NCI-H226 (cell line): ENCODE measurements at regions not wholly inside any gene's neighbourhood (a gene's known extent, or its start where the extent isn't known, plus 50 kb on each side); places are given as distances from the start of the nearest gene placed in this dataset.
"Not testable (repeated sequence)": the region's sequence is repeated elsewhere in the genome, so short reads cannot be mapped to it uniquely, and the experiment has no call there.

Experiments
- DNase-seq: peaks from one replicate; pipeline ENCODE4 v3.0.0-alpha.2; 2015

DNA sequence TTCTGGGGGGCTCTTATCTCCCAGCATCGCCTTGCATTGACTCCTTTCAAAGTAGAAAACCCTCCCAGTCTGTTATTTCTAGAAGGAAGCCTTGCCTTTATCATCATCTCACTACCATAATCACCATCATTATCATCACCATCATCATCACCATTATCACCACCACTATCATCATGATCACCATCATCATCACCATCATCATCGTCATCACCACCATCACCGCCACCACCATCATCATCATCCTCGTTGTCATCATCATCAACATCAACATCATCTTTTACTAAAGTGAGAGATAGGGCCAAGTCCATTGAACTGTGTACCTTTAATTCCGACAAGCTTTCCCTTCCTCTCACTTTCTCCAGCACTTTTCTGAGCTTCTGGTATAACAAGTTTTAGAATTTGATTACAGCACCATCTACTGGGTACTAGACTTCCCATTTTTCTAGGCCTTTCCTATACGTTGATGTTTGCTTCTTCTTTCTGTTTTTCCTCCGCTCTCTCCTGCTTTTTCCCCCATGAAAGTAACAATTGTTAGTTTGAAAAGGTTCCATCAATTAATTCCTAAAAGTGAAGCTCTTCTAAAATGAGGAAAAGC, 226.4 kb downstream of the BUB3 start:
- no peak for DNase-seq

DNA sequence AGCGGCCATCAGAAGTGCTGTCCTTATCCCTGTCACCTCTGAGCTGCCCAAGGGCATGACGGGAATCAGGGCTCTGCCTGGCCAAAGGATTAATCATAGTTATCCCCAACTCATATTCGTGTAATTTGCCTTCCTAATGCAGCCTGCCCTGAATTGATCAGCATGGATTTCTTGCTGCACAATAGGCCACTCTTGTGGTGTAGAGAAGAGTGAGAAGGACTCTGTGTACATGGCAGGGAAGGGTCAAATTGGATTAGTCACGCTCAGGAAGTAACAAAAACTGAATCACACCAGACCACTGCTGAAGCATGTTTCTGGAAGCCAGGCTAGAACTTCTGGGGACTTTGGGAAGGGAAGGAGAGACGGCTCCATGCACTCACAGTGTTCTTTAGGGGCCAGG, 227.0 kb downstream of the BUB3 start:
- no peak for DNase-seq

DNA sequence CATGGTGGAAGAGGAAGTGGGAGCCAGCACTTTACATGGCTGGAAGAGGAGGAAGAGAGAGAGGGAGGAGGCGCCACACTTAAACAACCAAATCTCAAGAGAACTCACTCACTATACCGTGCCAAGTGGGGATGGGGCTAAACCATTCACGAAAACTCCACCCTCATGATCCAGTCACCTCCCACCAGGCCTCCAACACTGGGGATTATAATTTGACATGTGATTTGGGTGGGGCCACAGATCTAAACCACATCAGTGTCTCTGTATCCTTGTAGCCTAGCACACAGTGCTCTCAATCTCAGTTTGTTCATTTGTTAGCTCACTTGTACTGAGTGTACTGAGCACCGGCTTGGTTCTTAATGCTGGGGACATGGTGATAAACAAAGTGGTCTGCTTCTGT, 228.3 kb downstream of the BUB3 start:
- DNase-seq, result no peak

DNA sequence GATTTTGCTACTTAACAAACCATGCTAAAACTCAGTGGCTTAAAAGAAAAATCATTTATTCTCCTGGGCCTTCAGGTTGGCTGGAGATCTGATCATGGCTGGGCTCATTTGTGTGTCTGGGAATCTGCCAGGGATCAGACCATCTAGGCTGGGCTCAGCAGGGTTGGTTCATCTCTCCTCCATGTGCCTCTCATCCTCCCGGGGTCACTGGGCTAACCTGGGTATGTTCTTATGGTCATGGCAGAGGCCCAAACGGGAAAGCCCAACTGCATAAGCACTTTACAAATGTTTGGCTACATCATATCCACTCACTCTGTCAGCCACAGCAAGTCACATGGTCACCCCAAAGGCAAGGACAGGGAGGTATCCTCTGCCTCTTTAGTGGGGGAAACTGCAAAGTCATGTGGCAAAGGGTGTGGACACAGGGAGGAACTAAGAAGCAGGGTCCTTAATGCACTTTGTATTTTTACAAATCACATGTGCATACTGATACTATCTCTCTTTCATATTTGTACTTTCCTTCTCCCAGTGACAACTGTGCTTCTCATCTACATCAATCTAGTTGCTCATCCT, 231.4 kb downstream of the BUB3 start:
- DNase-seq, result no peak

DNA sequence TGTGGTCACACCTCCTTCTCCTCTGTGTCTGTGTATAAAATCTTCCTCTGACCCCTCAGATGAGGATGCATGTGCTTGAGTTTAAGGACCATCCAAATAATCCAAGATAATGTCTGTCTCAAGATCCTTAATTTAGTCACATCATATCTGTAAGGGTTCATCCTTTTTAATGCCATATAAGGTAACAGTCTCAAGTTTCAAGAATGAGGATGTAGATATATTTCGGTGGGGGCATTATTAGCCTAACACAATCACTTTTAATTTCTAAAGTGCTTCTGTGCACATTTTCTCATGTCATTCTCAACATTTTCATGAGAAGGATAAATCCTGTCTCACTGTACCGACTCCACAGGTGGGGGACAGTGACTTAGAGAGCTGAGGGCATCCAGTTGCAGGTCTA, 235.3 kb downstream of the BUB3 start:
- no peak for DNase-seq

DNA sequence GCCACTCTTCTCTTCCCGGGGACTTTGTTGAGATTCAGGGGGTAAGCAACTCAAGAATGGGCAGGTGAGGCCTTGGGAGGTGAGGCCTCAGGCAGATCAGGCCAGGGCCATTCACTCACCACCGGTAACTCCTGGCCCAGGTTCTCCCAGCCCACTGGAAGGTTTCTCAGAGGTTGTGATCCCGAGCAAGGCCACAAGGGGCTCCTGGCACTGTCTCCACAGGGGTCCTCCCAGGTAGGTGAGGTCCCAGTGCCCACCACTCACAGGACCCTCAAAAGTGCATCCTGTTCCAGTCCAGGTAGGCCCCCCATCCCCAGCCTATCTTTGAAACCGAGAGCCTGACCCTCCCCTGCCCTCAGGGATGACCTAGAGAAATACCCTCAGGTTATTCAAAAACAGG, 236.1 kb downstream of the BUB3 start:
- no peak for DNase-seq

DNA sequence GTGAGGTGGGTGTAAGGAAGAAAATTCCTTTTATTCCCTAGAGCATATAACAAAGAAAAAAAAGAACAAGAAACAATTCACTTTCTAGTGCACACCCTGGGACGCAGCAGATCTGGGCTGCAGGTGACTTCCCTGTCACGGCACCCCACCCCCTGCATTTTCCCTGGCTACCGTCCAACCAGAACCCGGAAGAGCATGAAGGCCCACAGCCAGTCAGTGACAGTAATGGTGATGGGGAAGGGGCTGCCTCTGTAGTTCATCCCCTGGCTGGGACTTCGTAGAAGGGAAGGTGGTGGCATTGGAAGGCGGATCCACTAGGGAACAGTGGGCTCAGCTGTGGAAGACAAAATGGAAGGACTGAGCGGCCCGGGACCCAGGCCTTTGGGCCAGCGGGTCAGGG, 236.7 kb downstream of the BUB3 start:
- no peak for DNase-seq

DNA sequence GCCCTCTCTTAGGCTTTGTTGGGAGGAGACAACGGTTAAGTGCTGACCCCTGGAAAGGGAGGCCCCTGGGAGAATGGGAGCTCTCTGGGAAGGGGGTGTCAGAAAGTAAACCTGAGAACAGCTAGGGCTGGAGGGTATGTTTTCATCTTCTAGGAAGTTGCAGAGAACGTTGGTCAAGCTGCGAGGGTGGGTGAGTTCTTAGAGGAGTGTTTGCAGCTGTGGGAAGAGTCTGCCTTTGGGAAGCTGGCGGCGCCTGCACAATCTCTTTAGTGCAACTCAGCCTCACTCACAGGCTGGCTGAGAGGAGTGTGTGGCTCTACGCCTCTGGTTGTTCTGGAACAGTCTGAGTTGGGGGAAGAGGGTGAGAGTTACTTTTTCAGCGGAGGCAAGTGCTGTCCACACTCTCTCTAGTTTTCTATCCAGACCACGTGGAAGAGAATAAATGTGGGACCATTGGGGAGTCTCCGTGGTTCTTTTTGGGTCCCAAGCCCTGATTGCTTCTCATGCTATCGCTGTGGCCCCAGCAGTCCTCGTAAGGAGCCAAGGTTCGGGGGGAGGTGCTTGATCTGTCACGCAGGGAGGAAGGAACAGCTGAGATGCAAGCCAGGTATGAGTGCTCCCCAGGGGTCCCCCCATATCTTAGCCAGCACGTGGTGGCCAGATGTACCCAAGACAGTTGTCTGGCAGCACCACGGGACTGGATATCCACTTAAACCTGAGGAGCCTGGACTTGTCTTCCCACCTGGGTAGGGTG, 237.2 kb downstream of the BUB3 start:
- DNase-seq, result no peak

DNA sequence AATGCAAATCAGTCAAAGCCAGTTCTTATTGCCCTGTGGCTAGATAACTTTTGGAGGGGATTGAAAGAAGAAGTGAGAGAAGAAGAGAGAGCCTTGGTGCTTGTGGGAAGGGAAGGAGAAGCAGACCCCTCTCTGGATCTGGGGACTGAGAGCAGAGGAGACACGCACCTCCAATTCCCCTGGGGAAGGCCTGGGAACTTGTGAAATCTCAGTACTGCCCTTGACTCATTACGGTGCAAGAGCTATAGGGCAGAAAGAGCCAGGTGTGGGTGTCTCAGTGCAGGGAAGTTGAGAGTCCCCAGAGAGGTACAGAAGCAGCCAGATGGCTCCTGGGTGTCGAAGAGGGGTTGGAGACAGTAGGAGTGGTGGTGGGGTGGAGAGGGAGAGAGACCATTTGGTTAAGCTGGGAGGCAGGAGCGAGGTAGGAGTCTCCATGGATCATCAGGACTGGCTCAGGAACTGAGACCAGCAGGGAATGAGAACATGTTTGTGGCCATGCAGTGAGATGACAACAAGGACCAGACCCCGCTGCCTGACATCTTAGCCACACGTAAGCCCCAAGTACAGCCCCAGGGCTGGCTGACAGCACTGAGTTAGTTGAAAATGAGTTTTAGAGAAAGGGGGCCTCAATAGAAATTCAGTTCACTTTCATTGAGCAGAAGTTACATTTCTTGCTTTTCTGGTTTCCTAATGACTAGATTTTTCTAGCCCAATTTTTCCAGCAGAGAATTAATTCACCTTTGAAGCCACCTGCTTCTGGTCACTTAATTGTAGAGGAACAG, 238.2 kb downstream of the BUB3 start:
- no peak for DNase-seq

DNA sequence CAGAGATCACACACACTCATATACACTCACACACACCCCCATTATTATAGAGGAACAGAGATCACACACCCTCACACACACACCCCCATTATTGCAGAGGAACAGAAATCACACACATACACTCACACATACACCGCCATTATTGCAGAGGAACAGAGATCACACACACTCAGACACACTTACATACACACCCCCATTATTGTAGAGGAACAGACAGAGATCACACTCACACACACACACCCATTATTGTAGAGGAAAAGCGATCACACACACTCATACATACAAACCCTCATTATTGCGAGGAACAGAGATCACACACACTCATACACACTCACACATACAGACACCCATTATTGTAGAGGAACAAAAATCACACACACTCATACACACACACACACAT, 239.0 kb downstream of the BUB3 start:
- DNase-seq, result no peak

DNA sequence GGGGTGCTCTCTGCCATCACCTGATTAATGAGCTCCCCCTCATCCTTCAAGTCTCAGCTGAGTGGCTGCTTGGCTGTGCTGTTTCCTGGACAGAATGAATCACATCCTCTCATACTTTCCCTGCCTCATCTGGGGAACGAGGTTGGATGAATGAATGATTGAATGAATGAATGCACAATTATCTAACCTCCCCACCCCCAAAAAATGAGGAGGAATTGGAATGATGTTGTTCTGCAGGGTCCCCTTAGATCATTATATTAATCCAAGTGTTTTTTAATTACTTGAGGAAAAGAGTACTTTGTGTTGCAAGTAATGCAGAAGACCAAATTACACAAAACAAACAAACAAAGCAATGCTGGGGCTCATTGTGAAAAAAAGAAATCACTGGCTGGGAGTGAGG, 240.2 kb downstream of the BUB3 start:
- no peak for DNase-seq

DNA sequence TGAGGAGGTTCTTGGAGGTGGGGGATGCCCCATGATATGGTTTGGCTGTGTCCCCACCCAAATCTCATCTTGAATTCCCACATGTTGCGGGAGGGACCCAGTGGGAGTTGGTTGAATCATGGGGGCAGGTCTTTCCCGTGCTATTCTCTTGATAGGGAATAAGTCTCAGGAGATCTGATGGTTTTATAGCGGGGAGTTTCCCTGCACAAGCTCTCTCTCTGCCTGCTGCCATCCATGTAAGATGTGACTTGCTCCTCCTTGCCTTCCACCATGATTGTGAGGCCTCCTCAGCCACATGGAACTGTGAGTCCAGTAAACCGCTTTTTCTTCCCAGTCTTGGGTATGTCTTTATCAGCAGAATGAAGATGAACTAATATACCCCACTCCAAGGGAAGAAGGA, 241.0 kb downstream of the BUB3 start:
- not testable (repeated sequence) for DNase-seq

DNA sequence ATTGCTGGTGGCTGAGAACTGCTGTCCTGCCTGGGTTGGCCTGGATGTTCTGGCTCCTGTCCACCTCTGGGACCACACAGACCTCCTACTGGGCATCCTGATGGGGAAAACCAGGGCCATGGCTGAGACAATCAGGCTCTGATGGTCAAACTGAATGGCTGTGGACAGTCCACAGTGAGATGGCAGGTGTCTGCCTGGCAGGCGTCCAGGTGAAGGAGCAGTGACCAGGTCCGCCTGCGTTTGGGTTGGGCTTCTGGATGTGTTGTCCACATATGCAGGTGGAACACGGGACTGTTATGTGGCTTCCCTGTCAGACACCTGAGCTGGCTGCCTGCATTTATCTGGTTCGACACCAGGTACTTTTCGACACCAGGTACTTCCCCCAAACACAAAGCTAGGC, 241.7 kb downstream of the BUB3 start:
- DNase-seq, result no peak

DNA sequence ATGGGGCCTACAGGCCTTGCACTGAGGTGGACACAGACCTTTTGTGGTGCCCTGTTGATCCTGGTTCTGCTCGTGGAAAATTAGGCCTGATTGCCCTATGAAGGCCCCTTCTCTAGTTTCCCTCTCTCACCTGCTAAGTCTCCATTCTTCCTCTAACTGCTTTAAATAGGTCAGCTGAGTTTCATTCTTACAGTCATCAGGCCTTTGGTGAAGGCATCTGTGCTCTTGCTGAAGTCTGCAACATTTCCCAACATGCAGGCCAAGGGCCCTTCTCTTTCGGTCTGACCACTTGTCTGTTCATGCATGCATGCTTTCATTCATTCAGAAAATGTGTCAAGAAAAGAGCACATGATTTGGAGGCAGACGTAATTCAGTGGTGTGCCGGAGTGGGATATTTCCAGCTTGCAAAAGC, 244.0 kb downstream of the BUB3 start:
- DNase-seq, result no peak

DNA sequence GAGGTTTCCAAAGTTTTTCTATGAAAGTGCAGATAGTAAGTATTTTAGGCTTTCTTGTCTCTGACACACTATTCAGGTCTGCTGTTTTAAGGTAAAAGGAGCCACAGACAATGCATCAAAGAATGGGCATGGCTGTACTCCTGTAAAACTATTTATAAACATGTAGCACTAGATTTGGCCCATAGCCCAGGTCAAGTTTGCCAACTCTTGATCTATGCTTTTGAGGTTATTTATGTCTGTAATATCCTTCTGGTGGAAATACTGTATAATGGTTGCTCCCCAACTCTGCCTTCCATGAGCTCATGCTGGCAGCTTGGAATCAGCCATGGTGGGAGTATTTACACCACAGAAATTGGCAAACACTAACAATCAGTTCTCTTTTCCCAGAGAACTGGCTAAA, 244.6 kb downstream of the BUB3 start:
- DNase-seq, result no peak

DNA sequence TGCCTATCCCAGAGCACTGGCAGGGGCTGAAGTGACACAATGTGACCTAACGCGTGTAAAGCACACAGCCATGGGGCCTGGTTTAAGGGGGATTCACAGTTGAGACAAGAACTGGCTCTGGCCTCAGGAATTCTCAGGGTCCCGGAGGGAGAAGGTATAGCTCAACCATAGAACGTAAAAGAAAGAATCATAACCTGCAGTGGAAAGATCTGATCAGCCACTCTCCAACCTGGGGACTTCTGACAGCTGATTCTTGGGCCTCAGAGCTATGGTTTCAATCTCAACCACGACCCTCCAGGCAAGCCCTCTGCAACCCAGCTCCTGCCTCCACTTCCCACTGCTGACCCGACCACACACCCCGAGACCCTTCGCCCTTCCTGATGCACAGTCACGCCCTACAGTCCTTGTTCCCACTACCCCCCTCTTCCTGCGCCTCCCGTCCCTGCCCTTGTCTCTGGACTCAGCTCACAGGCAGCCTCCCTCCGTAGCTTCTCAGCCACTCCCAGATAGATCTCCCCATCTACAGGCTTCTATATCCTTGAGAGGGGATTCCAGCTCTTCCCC, 245.2 kb downstream of the BUB3 start:
- DNase-seq, result no peak

DNA sequence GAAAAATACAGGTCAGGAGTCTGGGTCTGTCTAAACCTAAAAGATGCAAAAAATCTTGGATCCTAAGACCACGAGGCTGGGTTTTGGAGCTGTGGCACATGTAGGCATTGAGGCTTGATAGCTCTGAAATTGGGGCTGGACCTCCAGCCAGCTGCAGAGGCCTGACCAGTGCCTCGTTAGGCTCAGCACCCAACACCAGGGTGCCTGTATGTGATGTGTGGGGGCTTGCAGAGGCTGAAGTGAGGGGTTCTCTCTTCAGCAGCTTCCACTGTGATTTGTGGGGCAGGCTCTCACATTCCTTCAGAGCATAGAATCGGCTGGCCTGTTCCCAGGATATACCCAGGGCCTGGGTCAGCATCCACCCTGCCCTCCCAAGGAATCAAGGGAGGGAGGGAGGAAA, 247.8 kb downstream of the BUB3 start:
- DNase-seq, result no peak

DNA sequence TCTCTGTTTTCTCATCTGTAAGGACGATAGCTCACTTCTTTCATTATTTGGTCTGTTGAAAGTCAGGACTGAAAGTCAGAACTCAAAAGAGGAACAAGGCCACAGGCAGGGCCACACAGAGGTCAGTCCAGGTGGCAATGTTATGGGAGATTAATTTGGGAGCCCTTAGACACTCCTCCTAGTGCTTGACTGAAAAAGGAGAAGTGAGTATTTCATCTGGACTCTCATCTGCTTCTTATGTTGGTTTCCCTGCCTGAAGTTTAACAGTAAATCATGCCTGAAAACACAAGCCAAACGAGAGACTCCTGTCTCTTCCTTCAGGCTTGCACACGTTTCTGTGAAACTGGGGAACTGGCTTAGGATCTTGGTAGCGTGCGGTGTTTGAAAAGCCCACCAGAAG, 248.5 kb downstream of the BUB3 start:
- DNase-seq, result no peak

DNA sequence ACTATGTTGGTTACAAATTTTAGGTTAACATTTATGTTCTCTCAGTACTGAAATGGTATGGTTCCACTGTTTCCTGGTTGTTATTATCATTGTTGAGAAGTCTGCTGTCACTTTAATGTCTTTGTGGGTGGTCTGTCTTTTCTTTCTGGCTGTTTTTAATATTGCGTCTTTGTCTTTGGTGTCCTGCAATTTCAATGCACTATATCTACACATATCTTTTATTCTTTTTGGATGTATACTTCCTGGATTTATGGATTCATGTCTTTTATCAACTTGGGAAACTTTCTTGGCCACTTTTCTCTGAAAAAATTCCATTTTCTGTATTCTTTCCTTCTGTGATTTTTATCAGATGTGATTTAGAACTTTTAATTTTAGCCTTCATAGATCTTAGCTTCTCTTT, 250.2 kb downstream of the BUB3 start:
- DNase-seq, result no peak

DNA sequence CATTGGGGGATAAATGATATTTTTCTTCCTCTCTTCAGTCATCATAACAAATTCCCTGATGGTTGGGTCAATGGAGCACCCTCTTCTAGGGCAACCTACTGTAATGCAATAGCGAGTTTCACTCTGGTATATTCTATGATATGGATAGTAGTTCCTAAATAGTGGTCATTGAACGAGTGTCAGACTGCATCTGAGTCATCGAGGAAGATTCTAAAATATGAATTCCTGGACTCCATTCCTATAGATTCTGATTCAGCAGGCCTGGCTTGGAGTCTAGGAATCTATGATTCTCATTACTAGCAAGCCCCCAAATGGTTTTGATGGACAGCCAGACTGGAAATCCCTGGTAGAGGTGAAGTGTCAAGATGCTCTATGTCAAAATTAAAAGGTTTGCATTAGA, 254.5 kb downstream of the BUB3 start:
- no peak for DNase-seq

DNA sequence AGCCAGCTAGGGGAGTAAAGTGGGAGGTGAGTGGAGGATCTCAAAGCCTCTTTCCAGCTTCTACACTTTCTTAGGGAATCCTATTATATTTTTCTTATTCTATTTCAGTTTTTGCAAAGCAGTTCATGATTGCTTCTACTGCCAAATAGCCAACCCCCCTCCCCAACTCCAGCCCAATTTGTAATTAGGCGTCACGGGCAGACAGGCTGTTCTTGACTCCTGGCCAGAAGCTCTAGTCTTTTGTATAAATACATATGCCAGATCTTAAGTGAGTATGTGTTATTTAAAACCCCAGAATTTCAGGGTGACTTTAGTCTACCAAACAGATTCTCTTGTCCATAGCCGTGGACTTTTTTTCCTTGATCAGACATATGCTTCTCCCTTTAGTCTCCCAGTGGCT, 255.2 kb downstream of the BUB3 start:
- no peak for DNase-seq

DNA sequence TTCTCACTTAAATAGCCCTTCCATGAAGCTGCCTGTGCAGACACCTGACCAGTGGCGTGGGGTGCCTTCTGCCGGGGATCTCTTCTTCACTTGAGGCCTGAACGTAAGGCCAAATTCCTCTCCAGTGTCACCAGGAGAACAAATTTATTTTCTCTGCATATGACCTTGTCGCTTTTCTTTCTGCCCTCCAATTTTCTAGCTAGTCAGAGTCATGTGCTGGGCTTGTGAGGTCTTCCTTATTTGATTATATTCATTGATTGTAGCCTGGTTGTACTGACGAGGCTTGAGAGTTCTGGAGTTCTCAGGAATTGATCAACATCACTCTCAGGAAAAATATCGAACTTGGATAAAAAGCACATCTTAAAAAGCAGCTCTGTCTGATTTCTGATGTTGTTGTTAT, 255.7 kb downstream of the BUB3 start:
- no peak for DNase-seq

DNA sequence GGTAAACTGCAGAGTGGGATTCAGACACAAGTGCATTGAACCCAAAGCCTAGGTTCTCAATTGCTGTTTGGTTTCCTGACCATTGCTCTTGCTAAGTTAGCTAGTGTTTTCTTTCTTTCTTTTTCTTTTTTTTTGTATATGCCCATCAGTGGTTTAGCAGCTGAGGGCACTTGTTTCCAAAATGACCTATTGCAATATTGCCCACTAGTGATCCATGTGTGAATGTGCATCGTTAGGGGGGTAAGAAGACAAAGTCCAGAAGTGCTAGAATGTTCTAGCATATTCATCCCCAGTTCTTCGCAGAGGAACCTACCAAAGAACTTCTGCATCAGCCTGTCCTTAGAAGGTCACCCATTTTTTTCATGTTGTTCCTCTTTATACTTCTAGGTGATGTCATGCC, 252.8 kb upstream of the GPR26 start:
- DNase-seq, result no peak

DNA sequence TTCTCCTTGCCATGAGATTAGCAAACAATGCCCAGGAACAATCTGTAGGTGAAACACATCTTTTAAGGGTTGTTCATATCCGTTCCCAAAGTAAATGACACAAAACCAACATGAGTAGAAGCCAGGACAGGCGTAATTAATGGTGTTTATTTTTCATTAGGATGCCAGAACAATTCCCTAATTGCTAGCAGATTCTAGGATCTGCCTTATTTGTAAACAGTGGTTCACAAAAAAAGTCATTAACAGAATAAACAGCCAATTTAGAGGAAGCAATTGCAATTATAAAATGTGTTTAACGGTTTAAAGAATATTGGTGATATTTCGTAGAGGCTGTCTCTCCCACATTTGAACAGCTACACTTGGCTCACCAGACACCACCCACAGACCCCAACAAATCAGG, 250.6 kb upstream of the GPR26 start:
- no peak for DNase-seq
